Tibial nerve (tissue), 4 donors: ENCODE measurements at regions not wholly inside any gene's neighbourhood (a gene's known extent, or its start where the extent isn't known, plus 50 kb on each side); places are given as distances from the start of the nearest gene placed in this dataset.

Experiments
- CTCF ChIP-seq, 5 experiments: fragments of 200-600 bp in 3 of 5; fragments of 450-650 bp in 2 of 5; sonication (generic) in 3 of 5; IDR thresholded peaks; one replicate each; pipeline ENCODE4 v1.5.1; 2016 to 2019; ENCODE audit warnings: antibody characterized with exemption in 5 of 5, mild to moderate bottlenecking in 3 of 5, moderate library complexity in 2 of 5
- EP300 ChIP-seq, 2 donors: sonication (generic); formaldehyde crosslinking; IDR thresholded peaks; one replicate each; pipeline ENCODE4 v1.6.1; 2017; ENCODE audit warnings: antibody characterized with exemption in 2 of 2, mild to moderate bottlenecking in 1 of 2
- POLR2A ChIP-seq, 2 donors: fragments of 450-650 bp; IDR thresholded peaks; one replicate each; pipeline ENCODE4 v1.6.1; 2017; ENCODE audit warnings: antibody characterized with exemption in 2 of 2, mild to moderate bottlenecking in 2 of 2, moderate library complexity in 2 of 2

- TF ChIP-seq CTCF (IDR thresholded peaks at IDR 0.05), result no peak
- TF ChIP-seq EP300 (IDR thresholded peaks at IDR 0.05), result no peak
- TF ChIP-seq POLR2A (IDR thresholded peaks at IDR 0.05), result no peak
Observed at GRCh38 chr7:156148995-156149394, 336.7 kb upstream of the SHH start.
